ENCODE measurements at regions not wholly inside any gene's neighbourhood (a gene's known extent, or its start where the extent isn't known, plus 50 kb on each side); places are given as distances from the start of the nearest gene placed in this dataset.

- no peak for TF ChIP-seq CTCF (IDR thresholded peaks at IDR 0.05; ENCODE audit: low read depth, low read length, missing control alignments)
- no peak overlapping the region for H3K4me3 ChIP-seq (ENCODE audit: low read depth, low read length)
- H3K27me3 ChIP-seq (replicated peaks), result no peaks in the 10 kb centered on the region
- H3K27ac ChIP-seq, result no peak overlapping the region
- in situ Hi-C loops (cut with HindIII; ENCODE audit: low pct_ligation_motif_present, low sequenced_read_pairs), result no loop called here
- DNase-seq, result no peak
- H3K36me3 ChIP-seq (replicated peaks), result no peaks in the 10 kb centered on the region
These were observed 141.1 kb upstream of the WDR11 start for GRCh38 chr10:120710076-120710475.

GRCh38 chr10:120711860-120712259 is 139.3 kb upstream of the WDR11 start:
- Histone ChIP-seq H3K27me3 (replicated peaks) (no peaks in the 10 kb centered on the region), H3K36me3 (replicated peaks) (no peaks in the 10 kb centered on the region), H3K27ac (no peak overlapping the region), H3K4me3 (ENCODE audit: low read depth, low read length) (no peak overlapping the region)
- in situ Hi-C loops (cut with HindIII; ENCODE audit: low pct_ligation_motif_present, low sequenced_read_pairs), result no loop called here
- TF ChIP-seq CTCF (IDR thresholded peaks at IDR 0.05; ENCODE audit: low read depth, low read length, missing control alignments), result no peak
- DNase-seq, result no peak

GRCh38 chr10:120713573-120714205 is 137.5 kb upstream of the WDR11 start:
- in situ Hi-C loops (cut with HindIII; ENCODE audit: low pct_ligation_motif_present, low sequenced_read_pairs), result no loop called here
- no peak overlapping the region for H3K27ac ChIP-seq

GRCh38 chr10:120715171-120715570 is 136.0 kb upstream of the WDR11 start:
- no peak overlapping the region for H3K27ac ChIP-seq
- no peaks in the 10 kb centered on the region for H3K36me3 ChIP-seq (replicated peaks)
- H3K4me3 ChIP-seq (ENCODE audit: low read depth, low read length), result no peak overlapping the region
- no peaks in the 10 kb centered on the region for H3K27me3 ChIP-seq (replicated peaks)
- no peak for TF ChIP-seq CTCF (IDR thresholded peaks at IDR 0.05; ENCODE audit: low read depth, low read length, missing control alignments)
- DNase-seq, result no peak
- in situ Hi-C loops (cut with HindIII; ENCODE audit: low pct_ligation_motif_present, low sequenced_read_pairs), result no loop called here

More at GRCh38 chr10:120713573-120714205, 137.5 kb upstream of the WDR11 start:
- H3K36me3 ChIP-seq (replicated peaks), result no peaks in the 10 kb centered on the region
- no peak for DNase-seq
- no peak overlapping the region for H3K4me3 ChIP-seq (ENCODE audit: low read depth, low read length)
- H3K27me3 ChIP-seq (replicated peaks), result no peaks in the 10 kb centered on the region
- no peak for TF ChIP-seq CTCF (IDR thresholded peaks at IDR 0.05; ENCODE audit: low read depth, low read length, missing control alignments)

GRCh38 chr10:120719333-120719732 is 131.8 kb upstream of the WDR11 start:
- Histone ChIP-seq H3K4me3 (ENCODE audit: low read depth, low read length) (no peak overlapping the region), H3K27ac (no peak overlapping the region), H3K36me3 (replicated peaks) (no peaks in the 10 kb centered on the region), H3K27me3 (replicated peaks) (no peaks in the 10 kb centered on the region)
- no peak for TF ChIP-seq CTCF (IDR thresholded peaks at IDR 0.05; ENCODE audit: low read depth, low read length, missing control alignments)
- in situ Hi-C loops (cut with HindIII; ENCODE audit: low pct_ligation_motif_present, low sequenced_read_pairs), result no loop called here
- DNase-seq, result no peak

GRCh38 chr10:120727001-120727400 is 124.2 kb upstream of the WDR11 start:
- Histone ChIP-seq H3K36me3 (replicated peaks) (no peaks in the 10 kb centered on the region), H3K4me3 (ENCODE audit: low read depth, low read length) (no peak overlapping the region), H3K27me3 (replicated peaks) (no peaks in the 10 kb centered on the region), H3K27ac (no peak overlapping the region)
- in situ Hi-C loops (cut with HindIII; ENCODE audit: low pct_ligation_motif_present, low sequenced_read_pairs), result no loop called here
- DNase-seq, result no peak
- TF ChIP-seq CTCF (IDR thresholded peaks at IDR 0.05; ENCODE audit: low read depth, low read length, missing control alignments), result no peak

Measured in brain microvascular endothelial cell (primary cell).